ENCODE measurements at regions not wholly inside any gene's neighbourhood (a gene's known extent, or its start where the extent isn't known, plus 50 kb on each side); places are given as distances from the start of the nearest gene placed in this dataset.

DNA sequence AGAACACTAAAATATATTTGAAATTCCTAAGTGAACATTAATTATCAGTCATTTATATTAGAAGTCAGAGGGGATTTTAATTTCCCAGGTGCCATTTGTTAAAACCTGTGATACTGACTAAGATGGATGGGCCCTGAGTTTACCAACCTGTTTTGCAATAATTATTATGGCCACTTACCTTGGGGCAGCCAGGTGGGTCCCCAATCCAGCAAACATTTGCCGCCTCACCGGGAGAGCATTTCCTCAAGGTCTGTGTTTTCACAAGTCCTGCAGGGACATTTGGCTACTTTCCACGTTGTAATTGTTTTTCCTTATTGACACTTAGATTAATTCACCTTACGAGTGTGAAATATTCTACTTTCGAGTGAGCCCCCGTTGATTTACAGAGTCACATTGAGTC lies 251.2 kb upstream of the PPP2R2D start:
- TF ChIP-seq, protein P1, sequence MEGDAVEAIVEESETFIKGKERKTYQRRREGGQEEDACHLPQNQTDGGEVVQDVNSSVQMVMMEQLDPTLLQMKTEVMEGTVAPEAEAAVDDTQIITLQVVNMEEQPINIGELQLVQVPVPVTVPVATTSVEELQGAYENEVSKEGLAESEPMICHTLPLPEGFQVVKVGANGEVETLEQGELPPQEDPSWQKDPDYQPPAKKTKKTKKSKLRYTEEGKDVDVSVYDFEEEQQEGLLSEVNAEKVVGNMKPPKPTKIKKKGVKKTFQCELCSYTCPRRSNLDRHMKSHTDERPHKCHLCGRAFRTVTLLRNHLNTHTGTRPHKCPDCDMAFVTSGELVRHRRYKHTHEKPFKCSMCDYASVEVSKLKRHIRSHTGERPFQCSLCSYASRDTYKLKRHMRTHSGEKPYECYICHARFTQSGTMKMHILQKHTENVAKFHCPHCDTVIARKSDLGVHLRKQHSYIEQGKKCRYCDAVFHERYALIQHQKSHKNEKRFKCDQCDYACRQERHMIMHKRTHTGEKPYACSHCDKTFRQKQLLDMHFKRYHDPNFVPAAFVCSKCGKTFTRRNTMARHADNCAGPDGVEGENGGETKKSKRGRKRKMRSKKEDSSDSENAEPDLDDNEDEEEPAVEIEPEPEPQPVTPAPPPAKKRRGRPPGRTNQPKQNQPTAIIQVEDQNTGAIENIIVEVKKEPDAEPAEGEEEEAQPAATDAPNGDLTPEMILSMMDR (IDR thresholded peaks at IDR 0.05) = no peak

DNA sequence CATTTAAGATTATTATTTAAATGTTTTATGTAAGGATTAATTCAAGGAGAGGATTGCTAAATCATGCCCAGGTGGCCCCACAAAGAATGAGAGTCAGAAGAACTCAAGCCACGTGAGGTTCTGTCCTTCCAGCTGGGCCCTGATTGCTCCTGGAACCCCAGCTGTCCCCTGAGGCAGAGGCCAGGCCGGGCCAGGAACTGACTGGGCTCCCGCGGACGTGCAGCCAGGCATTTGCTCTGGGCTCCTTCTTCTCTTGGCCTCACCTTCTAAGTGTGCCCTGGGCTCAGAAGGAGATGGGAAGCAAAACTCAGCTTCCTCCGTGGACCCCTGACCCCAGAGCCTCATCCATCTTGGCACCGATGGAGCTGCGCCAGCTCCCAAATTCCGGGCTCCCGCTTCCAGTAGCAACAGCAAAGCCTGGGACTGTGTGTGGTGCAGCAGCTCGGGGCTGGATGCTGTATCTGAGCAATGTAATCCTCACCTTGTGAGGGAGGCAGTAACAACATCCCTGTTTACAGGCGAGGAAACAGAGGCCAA lies 250.6 kb upstream of the PPP2R2D start:
- TF ChIP-seq, protein P1 (IDR thresholded peaks at IDR 0.05) = no peak

DNA sequence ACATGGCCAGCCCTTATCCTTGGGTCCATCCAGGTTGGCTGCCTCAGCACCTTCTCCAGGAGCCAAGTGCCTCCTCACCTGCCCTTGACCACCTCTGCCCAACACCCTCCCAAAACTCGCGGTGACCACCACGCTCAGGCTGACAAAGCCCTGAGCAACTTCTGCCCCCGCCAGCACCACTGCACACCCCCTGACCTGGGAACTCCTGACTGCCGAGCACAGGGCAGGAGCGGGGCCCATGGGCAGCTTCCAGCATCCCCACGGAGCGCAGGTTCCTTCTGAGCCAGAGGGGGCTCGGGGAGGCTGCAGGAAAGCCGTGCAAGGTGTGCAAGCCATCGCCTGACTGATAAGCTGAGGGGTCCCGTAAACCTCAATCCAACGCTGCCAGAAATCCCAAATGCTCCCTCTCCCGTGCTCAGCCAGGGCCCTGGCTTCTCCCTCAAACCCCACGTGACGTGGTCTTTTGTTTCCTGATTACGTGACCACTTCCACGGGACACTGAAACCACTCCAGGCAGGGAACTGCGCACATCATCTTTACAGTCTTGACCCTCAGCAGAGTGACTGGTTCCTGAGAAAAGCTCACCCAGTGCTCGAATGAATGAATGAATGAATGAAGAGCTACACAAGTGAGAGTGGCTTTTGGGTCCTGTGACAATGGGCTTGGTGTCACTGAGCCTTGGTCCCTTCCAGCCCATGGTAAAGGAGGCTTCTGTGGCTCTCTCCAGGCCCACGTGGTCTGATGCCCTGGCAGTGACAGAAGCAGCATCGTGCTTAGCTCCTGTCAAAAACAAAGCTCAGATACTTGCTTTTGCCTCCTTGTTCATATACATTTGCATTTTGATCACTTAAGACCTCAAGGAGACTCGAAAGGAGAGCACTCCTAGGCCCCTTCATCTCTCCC lies 249.8 kb upstream of the PPP2R2D start:
- TF ChIP-seq, protein P1 (IDR thresholded peaks at IDR 0.05) = no peak

DNA sequence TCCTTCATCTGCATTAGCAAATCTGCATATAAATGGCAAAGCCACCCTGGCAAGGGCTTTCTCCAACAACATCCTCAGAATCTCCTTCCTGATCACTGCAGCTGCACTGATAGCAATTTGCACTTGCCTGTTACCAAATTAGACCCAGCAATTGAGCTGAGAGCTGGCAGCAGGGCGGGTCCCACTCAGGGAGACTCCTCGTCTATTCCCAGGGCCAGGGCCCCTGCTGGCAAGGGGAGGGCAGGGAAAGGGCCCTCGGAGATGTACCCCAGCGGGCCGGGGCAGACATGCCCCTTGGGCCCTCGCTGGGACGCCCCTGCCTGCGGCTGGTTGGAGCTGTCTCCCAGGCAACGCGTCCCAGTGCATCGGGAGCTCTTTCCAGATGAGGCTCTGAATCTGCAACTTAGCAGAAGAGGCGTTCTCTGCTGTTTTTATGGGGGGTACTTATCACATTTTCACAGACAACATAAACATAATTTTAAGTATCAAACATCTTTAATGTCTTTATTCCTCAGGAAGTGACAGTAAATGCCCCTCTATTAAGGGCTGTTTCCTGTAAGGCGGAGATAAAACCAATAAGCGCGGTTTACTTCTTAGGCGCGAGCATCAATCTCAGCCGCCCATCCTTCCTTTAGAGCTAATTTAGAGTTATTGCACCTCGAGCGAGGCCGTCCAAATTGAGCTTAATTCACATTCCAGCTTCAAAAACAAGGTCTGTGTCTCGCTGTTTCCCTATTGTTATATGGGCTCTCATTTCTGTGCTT lies 249.0 kb upstream of the PPP2R2D start:
- TF ChIP-seq, protein P1 (IDR thresholded peaks at IDR 0.05) = no peak

DNA sequence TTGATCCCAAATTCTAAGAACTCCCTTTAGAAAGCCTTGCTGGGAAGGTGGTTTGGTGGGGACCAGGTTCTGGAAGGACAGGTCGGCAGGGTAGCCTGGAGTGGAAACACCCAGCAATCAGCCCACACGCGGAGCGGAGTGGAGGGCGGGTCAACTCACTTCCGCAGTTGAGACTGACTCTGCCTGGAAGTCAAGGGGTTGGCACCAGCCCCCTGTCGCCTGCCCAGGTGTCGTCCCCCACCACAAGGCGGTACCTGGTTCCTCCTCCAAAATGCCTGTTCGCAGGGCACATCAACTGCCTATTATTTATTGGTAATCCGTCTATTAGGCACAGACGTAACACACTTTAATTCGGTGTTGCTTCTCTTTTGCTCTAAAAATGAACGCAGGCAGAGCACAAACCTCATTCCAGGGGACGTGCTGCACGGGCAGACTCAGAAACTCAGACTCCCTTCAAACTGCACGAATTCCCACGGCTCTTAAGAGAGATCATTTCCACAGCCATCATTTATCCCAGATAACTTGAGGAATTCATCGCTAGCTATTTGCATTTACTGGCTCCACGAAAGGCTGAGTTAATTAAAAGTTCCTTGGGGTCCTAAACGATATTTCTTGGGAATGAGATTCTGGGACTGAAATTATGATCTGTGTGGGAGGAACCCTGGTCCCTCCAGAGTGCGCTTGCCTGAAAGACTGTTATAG lies 248.2 kb upstream of the PPP2R2D start:
- TF ChIP-seq, protein P1 (IDR thresholded peaks at IDR 0.05) = no peak

DNA sequence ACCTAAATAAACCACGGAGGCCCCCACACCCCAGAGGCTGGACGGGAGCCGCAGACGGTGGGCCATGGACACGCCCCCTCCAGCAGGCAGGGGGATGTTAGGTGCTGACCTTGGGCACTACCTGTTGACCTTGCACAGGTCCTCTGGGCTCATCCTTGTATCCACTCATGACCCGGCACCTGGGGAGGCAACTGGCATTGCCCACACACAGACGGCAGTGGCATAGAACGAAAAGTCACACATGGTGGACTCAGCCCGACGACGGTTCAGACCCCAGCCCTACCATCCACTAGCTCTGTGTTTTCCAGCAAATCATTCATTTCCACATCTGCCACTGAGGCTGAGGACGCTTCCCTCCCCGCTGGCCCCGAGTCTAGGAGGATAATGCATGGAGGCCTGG lies 247.7 kb upstream of the PPP2R2D start:
- TF ChIP-seq, protein P1 (IDR thresholded peaks at IDR 0.05) = no peak

All from LNCAP (cell line).